T-helper 1 cell treated with Interleukin-12 subunit alpha and Interleukin-12 subunit beta and Interleukin-4 antibody, amounts not matched to agents 30 μg/mL and 1 μg/mL, for 36 hours (primary cell): ENCODE measurements at regions not wholly inside any gene's neighbourhood (a gene's known extent, or its start where the extent isn't known, plus 50 kb on each side); places are given as distances from the start of the nearest gene placed in this dataset.
"Not testable (repeated sequence)": the region's sequence is repeated elsewhere in the genome, so short reads cannot be mapped to it uniquely, and the experiment has no call there.

Experiments
- H3K27ac Mint-ChIP-seq: one replicate; pipeline ENCODE4 v1.8.0; 2021; ENCODE audit warnings: mild to moderate bottlenecking, mixed read lengths
- H3K27me3 Mint-ChIP-seq: one replicate; pipeline ENCODE4 v1.8.0; 2021; ENCODE audit warnings: low read depth, mixed read lengths
- H3K36me3 Mint-ChIP-seq: one replicate; pipeline ENCODE4 v1.8.0; 2021; ENCODE audit warnings: low read depth, mixed read lengths
- H3K4me1 Mint-ChIP-seq: one replicate; pipeline ENCODE4 v1.8.0; 2021; ENCODE audit warnings: low read depth, mixed read lengths
- H3K4me3 Mint-ChIP-seq: one replicate; pipeline ENCODE4 v1.8.0; 2021; ENCODE audit warnings: mild to moderate bottlenecking, moderate library complexity, mixed read lengths
- H3K9me3 Mint-ChIP-seq: one replicate; pipeline ENCODE4 v1.8.0; 2021; ENCODE audit warnings: mixed read lengths

DNA sequence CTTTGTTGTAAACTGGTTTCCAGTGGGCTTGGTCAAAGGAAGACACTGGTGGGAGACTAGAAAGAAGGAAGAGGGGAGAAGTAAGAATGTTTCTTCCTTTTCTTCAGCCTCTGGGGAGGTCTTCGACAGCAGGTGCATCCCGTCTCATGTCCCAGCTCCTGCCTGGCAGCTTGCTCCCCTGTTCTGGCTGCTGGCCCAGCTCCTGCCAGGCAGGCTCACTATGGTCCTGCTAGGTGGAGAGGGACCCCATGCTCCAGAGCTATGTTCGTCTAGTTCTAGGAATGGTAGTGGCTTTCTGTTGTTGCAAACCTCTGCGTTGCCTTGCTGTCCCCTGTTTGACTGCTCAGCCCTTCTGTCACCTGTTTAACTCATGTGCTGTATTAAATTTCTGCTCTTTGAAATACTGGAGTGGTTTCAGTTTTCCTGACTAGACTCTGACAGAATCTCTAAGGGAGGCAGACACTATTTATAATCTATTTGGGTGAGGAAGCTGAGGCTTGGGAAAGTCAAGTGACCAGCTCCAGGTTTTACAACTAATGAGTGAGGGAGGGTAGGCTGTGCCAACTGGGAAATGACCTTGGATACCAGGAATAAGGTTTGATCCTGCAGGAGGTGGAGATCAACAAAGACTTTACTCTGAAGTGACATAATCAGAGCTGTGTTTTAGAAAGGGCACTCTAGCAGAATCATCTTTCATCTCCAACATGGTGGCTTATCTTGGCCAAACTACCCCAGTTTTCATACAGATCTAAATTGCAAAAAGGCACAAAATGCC, 94.7 kb upstream of the DDHD1 start:
- no peak overlapping the region for H3K4me3 Mint-ChIP-seq
- H3K9me3 Mint-ChIP-seq = peaks cover 11% of the 10 kb centered on the region
- H3K27me3 Mint-ChIP-seq = no peaks in the 10 kb centered on the region
- H3K27ac Mint-ChIP-seq = no peak overlapping the region
- H3K36me3 Mint-ChIP-seq = peaks cover 2% of the 10 kb centered on the region
- H3K4me1 Mint-ChIP-seq = no peaks in the 10 kb centered on the region

GRCh38 chr14:53242898-53243297, 89.8 kb upstream of the DDHD1 start:
- H3K36me3 Mint-ChIP-seq = not testable (repeated sequence)

DNA sequence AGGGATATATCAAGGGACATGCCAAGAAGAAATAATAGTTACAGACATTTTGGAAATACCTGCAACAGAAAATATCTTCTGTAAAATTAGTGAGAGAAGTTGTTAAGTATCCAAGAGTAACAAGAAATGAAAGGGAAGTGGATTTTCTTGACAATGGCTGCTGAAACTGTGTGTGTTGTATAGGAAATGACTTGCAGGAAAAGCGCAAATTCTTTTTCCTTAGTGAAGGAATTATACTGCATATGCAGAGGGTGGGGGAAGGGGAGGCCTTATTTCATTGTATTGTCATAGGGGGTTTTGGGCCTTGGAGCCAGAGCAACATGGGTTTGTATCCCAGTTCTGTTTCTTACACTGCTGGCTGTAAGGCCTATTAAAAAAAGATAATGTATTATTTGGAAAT, 84.4 kb upstream of the DDHD1 start:
- Mint-ChIP-seq H3K27me3 (peaks cover 4% of the 10 kb centered on the region), H3K36me3 (peaks cover 3% of the 10 kb centered on the region), H3K9me3 (peaks cover 16% of the 10 kb centered on the region), H3K4me1 (no peaks in the 10 kb centered on the region), H3K27ac (no peak overlapping the region), H3K4me3 (no peak overlapping the region)

More at GRCh38 chr14:53242898-53243297, 89.8 kb upstream of the DDHD1 start:
- not testable (repeated sequence) for H3K4me1 Mint-ChIP-seq, H3K27ac Mint-ChIP-seq, H3K4me3 Mint-ChIP-seq, H3K27me3 Mint-ChIP-seq
- peaks cover 22% of the 10 kb centered on the region for H3K9me3 Mint-ChIP-seq

GRCh38 chr14:53236708-53237107, 83.6 kb upstream of the DDHD1 start:
- Mint-ChIP-seq H3K27ac (no peak overlapping the region), H3K36me3 (no peaks in the 10 kb centered on the region), H3K9me3 (peaks cover 9% of the 10 kb centered on the region), H3K27me3 (peaks cover 4% of the 10 kb centered on the region), H3K4me1 (no peaks in the 10 kb centered on the region), H3K4me3 (no peak overlapping the region)

- peaks cover 7% of the 10 kb centered on the region for H3K27me3 Mint-ChIP-seq
- H3K4me3 Mint-ChIP-seq = no peak overlapping the region
- no peaks in the 10 kb centered on the region for H3K4me1 Mint-ChIP-seq
- H3K9me3 Mint-ChIP-seq = peaks cover 12% of the 10 kb centered on the region
- H3K27ac Mint-ChIP-seq = no peak overlapping the region
- H3K36me3 Mint-ChIP-seq = no peaks in the 10 kb centered on the region
These were observed 78.0 kb upstream of the DDHD1 start for GRCh38 chr14:53231171-53231570.

DNA sequence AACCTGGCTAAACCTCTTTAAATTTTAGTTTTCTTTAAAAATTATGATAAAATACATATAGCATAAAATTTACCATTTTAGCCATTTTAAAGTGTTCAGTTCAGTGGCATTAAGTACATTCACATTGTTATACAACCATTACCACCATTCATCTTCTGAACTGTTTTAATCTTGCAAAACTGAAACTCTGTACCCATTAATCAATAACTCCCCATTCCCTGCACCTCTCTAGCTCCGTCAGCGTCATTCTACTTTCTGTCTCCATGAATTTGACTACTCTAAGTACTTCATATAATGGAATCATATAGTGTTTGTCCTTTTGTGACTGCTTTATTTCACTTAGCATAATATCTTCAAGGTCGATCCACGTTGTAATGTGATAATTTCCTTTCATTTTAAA, 75.8 kb upstream of the DDHD1 start:
- no peak overlapping the region for H3K27ac Mint-ChIP-seq
- H3K36me3 Mint-ChIP-seq = peaks cover 3% of the 10 kb centered on the region
- H3K27me3 Mint-ChIP-seq = peaks cover 3% of the 10 kb centered on the region
- no peaks in the 10 kb centered on the region for H3K4me1 Mint-ChIP-seq
- H3K9me3 Mint-ChIP-seq = peaks cover 34% of the 10 kb centered on the region
- no peak overlapping the region for H3K4me3 Mint-ChIP-seq

DNA sequence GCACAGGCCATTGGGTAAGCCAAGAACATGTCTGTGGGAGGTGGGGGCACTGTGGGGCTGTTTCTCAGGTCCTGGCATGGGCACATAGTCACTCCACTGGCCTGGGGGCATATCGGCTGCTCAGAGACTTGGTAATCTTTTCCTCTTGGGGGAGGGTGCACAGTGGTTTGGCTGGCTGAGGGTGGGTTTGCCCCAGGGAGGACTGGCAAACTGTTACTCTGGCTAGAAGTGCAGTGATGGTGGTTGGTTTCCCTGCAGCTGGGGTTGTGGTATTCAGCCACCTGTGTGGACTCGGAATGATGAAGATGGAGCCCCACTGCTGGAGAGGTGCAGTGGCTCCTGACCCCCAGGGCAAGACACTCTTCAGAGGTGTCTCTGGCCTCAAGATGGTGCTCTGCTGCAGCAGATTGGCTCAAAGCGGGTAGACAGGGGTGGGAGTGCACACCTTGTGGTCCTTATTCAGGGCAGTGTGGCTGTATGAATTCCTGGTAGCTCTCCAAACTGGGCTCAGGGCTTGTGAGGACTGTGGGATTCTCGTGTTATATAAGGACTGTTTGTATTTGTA, 74.1 kb upstream of the DDHD1 start:
- Mint-ChIP-seq H3K27me3 (peaks cover 3% of the 10 kb centered on the region), H3K4me3 (no peak overlapping the region), H3K36me3 (peaks cover 3% of the 10 kb centered on the region), H3K9me3 (peaks cover 30% of the 10 kb centered on the region), H3K27ac (no peak overlapping the region), H3K4me1 (no peaks in the 10 kb centered on the region)

DNA sequence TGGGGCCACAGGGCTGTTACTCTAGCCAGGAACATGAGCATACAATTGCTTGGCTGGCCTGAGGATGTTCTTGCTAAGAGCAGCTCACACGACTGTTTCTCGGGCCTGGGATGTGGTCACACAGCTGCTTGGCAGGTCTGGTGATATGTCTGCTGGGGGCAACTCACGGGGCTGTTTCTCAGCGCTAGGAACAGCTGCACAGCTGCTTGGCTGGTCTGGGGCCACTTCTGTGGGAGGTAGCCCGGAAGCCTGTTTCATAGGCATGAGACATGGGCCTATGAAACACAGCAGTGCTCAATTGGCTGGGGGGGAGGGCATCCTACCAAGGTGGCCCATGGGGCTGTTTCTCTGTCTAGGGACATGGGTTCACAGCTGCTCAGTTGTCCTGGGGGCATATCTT, 73.4 kb upstream of the DDHD1 start:
- Mint-ChIP-seq H3K27ac (no peak overlapping the region), H3K9me3 (peaks cover 30% of the 10 kb centered on the region), H3K4me3 (no peak overlapping the region), H3K27me3 (peaks cover 3% of the 10 kb centered on the region), H3K4me1 (no peaks in the 10 kb centered on the region), H3K36me3 (peaks cover 3% of the 10 kb centered on the region)

DNA sequence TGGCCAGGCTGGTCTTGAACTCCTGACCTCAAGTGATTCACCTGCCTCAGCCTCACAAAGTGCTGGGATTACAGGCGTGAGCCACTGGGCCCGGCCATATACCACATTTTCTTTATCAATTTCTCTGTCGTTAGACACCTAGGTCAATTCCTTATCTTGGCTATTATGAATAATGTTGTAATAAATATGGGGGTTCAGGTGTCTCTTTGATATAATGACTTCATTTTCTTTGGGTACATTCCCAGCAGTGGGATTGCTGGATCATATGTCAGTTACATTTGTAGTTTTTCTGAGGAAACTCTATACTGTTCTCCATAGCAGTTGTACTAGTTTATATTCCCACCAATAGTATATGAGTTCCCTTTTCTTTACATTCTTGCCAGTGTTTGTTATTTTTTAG, 67.8 kb upstream of the DDHD1 start:
- H3K27ac Mint-ChIP-seq = no peak overlapping the region
- peaks cover 8% of the 10 kb centered on the region for H3K4me1 Mint-ChIP-seq
- H3K9me3 Mint-ChIP-seq = peaks cover 22% of the 10 kb centered on the region
- H3K36me3 Mint-ChIP-seq = peaks cover 3% of the 10 kb centered on the region
- H3K4me3 Mint-ChIP-seq = no peak overlapping the region
- no peaks in the 10 kb centered on the region for H3K27me3 Mint-ChIP-seq

- peaks cover 8% of the 10 kb centered on the region for H3K4me1 Mint-ChIP-seq
- no peaks in the 10 kb centered on the region for H3K9me3 Mint-ChIP-seq
- peak overlapping the region; percentile 82 for H3K4me3 Mint-ChIP-seq
- no peak overlapping the region for H3K27ac Mint-ChIP-seq
- no peaks in the 10 kb centered on the region for H3K36me3 Mint-ChIP-seq
- no peaks in the 10 kb centered on the region for H3K27me3 Mint-ChIP-seq
These were observed 65.0 kb upstream of the DDHD1 start for GRCh38 chr14:53218161-53218560.

DNA sequence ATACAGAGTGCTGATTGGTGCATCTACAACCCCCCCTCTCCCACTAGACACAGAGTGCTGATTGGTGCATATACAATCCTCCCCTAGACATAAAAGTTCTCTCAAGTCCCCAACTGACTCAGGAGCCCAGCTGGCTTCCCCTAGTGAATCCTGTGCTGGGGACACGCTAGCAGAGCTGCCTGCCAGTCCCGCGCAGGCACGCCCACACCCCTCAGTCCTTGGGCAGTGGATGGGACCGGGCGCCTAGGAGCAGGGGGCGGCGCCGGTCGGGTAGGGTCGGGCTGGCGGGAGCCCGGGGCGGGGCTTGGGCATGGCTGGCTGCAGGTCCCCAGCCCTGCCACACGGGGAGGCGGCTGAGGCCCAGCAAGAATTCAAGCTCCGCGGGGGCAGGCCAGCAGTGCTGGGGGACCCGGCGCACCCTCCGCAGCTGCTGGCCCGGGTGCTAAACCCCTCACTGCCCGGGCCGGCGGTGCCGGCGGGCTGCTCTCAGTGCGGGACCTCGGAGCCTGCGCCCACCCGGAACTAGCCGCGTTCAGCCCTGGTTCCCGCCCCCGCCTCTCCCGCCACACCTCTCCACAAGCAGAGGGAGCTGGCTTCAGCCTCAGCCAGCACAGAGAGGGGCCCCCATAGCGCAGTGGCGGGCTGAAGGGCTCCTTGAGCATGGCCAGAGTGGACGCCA, 64.3 kb upstream of the DDHD1 start:
- Mint-ChIP-seq H3K4me1 (peaks cover 8% of the 10 kb centered on the region), H3K9me3 (no peaks in the 10 kb centered on the region), H3K27ac (peak overlapping the region; percentile 39), H3K4me3 (peak overlapping the region; percentile 82), H3K27me3 (no peaks in the 10 kb centered on the region), H3K36me3 (no peaks in the 10 kb centered on the region)

- H3K9me3 Mint-ChIP-seq, H3K27me3 Mint-ChIP-seq, H3K36me3 Mint-ChIP-seq, H3K4me1 Mint-ChIP-seq: not testable (repeated sequence)
- Mint-ChIP-seq H3K27ac (peak overlapping the region; percentile 39), H3K4me3 (peak overlapping the region; percentile 82)
These were observed 63.8 kb upstream of the DDHD1 start for GRCh38 chr14:53216955-53217315.

- H3K27ac Mint-ChIP-seq, H3K4me1 Mint-ChIP-seq, H3K36me3 Mint-ChIP-seq, H3K27me3 Mint-ChIP-seq, H3K9me3 Mint-ChIP-seq: not testable (repeated sequence)
- H3K4me3 Mint-ChIP-seq = peak overlapping the region; percentile 21
These were observed 63.4 kb upstream of the DDHD1 start for GRCh38 chr14:53216478-53216877.

DNA sequence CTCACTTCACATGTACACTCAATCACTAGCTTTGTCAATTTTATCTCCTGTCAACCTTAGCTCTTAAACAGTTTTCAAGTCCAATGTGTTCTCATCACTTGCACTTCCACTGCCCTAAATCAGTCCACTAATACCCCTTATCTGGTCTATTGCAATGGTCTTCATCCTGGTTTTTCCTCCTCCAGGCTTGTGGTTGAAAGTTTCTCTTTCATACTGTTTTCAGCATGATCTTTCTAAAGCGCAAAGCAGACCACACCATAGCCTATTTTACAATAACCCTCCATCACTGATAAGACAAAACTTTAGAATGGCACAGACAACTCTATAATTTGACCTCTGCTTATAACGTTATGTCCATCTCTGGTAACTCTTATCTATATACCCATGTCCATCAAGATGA, 62.0 kb upstream of the DDHD1 start:
- Mint-ChIP-seq H3K4me1 (peaks cover 8% of the 10 kb centered on the region), H3K4me3 (no peak overlapping the region), H3K27ac (no peak overlapping the region), H3K27me3 (no peaks in the 10 kb centered on the region), H3K9me3 (no peaks in the 10 kb centered on the region), H3K36me3 (no peaks in the 10 kb centered on the region)

GRCh38 chr14:53214384-53214783, 61.3 kb upstream of the DDHD1 start:
- no peak overlapping the region for H3K27ac Mint-ChIP-seq
- peaks cover 8% of the 10 kb centered on the region for H3K4me1 Mint-ChIP-seq
- no peaks in the 10 kb centered on the region for H3K36me3 Mint-ChIP-seq
- no peaks in the 10 kb centered on the region for H3K9me3 Mint-ChIP-seq
- H3K4me3 Mint-ChIP-seq = no peak overlapping the region
- H3K27me3 Mint-ChIP-seq = no peaks in the 10 kb centered on the region
